ENCODE measurements at regions not wholly inside any gene's neighbourhood (a gene's known extent, or its start where the extent isn't known, plus 50 kb on each side); places are given as distances from the start of the nearest gene placed in this dataset.

GRCh38 chr10:46227936-46228562 lies 58.7 kb upstream of the ANTXRL start:
- Histone ChIP-seq H3K27ac (ENCODE audit: insufficient read depth, low read depth, low read length, poor library complexity, severe bottlenecking) (no peak overlapping the region), H3K4me1 (ENCODE audit: control insufficient read depth, insufficient read depth, low read length) (no peaks in the 10 kb centered on the region), H3K9me3 (ENCODE audit: control insufficient read depth, low read length) (no peaks in the 10 kb centered on the region), H3K4me3 (ENCODE audit: insufficient read depth, low read depth, low read length) (no peak overlapping the region), H3K27me3 (ENCODE audit: control insufficient read depth, insufficient read depth, low read length, poor library complexity, severe bottlenecking) (no peaks in the 10 kb centered on the region), H3K36me3 (ENCODE audit: control insufficient read depth, insufficient read depth, low read length) (no peaks in the 10 kb centered on the region)
- WGBS, 2 experiments: 64 to 70% methylated on average over 6 of the region's 6 CpGs

DNA sequence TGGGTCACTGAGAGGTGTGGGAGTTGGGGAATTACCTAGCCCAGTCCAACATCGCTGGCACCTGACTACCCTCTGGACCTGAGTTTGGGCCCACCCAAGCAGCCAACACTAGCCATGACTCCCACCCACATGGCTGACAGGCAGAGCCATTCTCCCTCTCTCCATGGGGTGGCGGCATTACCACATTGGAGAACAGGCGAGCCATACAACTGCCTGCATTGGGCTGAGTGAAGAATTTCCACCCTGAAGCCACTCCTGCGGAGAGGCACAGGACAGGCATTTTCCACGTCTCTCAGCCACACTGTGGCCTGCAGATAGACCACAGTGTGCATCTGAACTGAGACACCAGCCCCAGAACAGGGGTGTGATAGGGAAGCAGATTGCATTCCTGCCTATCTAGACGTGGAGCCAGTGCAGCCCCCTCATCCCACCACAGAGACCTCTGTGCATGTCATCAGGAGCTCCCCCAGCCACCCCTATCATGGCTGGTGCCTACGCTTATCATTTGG lies 58.2 kb upstream of the ANTXRL start:
- no peaks in the 10 kb centered on the region for H3K4me1 ChIP-seq (ENCODE audit: control insufficient read depth, insufficient read depth, low read length)
- H3K27me3 ChIP-seq (ENCODE audit: control insufficient read depth, insufficient read depth, low read length, poor library complexity, severe bottlenecking): no peaks in the 10 kb centered on the region
- H3K9me3 ChIP-seq (ENCODE audit: control insufficient read depth, low read length): no peaks in the 10 kb centered on the region
- 25 to 32% methylated on average over 7 of the region's 7 CpGs for WGBS, 2 experiments
- H3K27ac ChIP-seq (ENCODE audit: insufficient read depth, low read depth, low read length, poor library complexity, severe bottlenecking): no peak overlapping the region
- H3K36me3 ChIP-seq (ENCODE audit: control insufficient read depth, insufficient read depth, low read length): no peaks in the 10 kb centered on the region
- no peak overlapping the region for H3K4me3 ChIP-seq (ENCODE audit: insufficient read depth, low read depth, low read length)

GRCh38 chr10:46229144-46229563 lies 57.6 kb upstream of the ANTXRL start:
- H3K4me3 ChIP-seq (ENCODE audit: insufficient read depth, low read depth, low read length): no peak overlapping the region
- no peaks in the 10 kb centered on the region for H3K36me3 ChIP-seq (ENCODE audit: control insufficient read depth, insufficient read depth, low read length)
- H3K4me1 ChIP-seq (ENCODE audit: control insufficient read depth, insufficient read depth, low read length): no peaks in the 10 kb centered on the region
- no peak overlapping the region for H3K27ac ChIP-seq (ENCODE audit: insufficient read depth, low read depth, low read length, poor library complexity, severe bottlenecking)
- no peaks in the 10 kb centered on the region for H3K27me3 ChIP-seq (ENCODE audit: control insufficient read depth, insufficient read depth, low read length, poor library complexity, severe bottlenecking)
- 30 to 41% methylated on average over 2 to 3 of the region's 3 CpGs for WGBS, 2 experiments
- no peaks in the 10 kb centered on the region for H3K9me3 ChIP-seq (ENCODE audit: control insufficient read depth, low read length)

DNA sequence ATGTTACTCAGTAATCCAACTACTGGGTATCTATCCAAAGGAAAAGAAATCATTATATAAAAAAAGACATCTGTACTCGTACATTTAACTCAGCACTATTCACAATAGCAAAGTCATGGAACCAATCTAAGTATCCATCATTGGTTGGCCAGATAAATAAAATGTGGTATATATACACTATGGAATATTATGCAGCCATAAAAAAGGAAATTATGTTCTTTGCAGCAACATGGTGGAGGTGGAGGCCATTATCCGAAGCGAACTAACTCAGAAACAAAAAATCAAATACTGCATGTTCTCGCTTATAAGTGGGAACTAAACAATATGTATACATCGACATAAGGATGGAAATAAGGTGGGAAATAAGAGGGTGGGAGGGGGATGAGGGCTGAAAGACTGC lies 56.2 kb upstream of the ANTXRL start:
- Histone ChIP-seq H3K4me3 (ENCODE audit: insufficient read depth, low read depth, low read length) (no peak overlapping the region), H3K27me3 (ENCODE audit: control insufficient read depth, insufficient read depth, low read length, poor library complexity, severe bottlenecking) (no peaks in the 10 kb centered on the region), H3K36me3 (ENCODE audit: control insufficient read depth, insufficient read depth, low read length) (no peaks in the 10 kb centered on the region), H3K27ac (ENCODE audit: insufficient read depth, low read depth, low read length, poor library complexity, severe bottlenecking) (no peak overlapping the region), H3K9me3 (ENCODE audit: control insufficient read depth, low read length) (no peaks in the 10 kb centered on the region), H3K4me1 (ENCODE audit: control insufficient read depth, insufficient read depth, low read length) (no peaks in the 10 kb centered on the region)
- WGBS, 2 experiments: 91 to 94% methylated on average over 4 to 5 of the region's 5 CpGs

DNA sequence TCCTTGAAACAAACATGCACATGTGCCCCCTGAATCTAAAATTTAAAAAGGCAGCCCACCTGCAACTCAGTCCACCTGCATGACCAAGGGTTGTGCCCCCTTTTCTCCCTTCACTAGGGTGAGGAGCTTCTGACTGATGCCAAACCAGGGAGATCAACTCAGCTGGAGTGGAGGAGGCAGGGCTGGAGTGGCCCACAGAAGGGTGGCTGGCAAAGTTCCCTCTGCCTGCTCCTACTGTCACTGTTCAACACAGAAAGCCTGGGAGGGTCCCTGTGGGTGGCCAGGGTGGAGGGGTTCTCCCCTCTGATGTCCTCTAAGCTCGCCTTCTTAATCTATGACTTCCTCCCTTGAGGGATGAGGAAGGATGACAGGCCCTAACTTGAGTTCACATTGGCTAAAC lies 55.7 kb upstream of the ANTXRL start:
- no peaks in the 10 kb centered on the region for H3K36me3 ChIP-seq (ENCODE audit: control insufficient read depth, insufficient read depth, low read length)
- H3K27ac ChIP-seq (ENCODE audit: insufficient read depth, low read depth, low read length, poor library complexity, severe bottlenecking): no peak overlapping the region
- no peaks in the 10 kb centered on the region for H3K27me3 ChIP-seq (ENCODE audit: control insufficient read depth, insufficient read depth, low read length, poor library complexity, severe bottlenecking)
- WGBS, 2 experiments: 85 to 91% methylated on average over 1 of the region's 1 CpG
- no peak overlapping the region for H3K4me3 ChIP-seq (ENCODE audit: insufficient read depth, low read depth, low read length)
- no peaks in the 10 kb centered on the region for H3K4me1 ChIP-seq (ENCODE audit: control insufficient read depth, insufficient read depth, low read length)
- H3K9me3 ChIP-seq (ENCODE audit: control insufficient read depth, low read length): no peaks in the 10 kb centered on the region

- no peak overlapping the region for H3K27ac ChIP-seq (ENCODE audit: insufficient read depth, low read depth, low read length, poor library complexity, severe bottlenecking)
- H3K27me3 ChIP-seq (ENCODE audit: control insufficient read depth, insufficient read depth, low read length, poor library complexity, severe bottlenecking): no peaks in the 10 kb centered on the region
- no peaks in the 10 kb centered on the region for H3K36me3 ChIP-seq (ENCODE audit: control insufficient read depth, insufficient read depth, low read length)
- H3K4me3 ChIP-seq (ENCODE audit: insufficient read depth, low read depth, low read length): no peak overlapping the region
- no peaks in the 10 kb centered on the region for H3K9me3 ChIP-seq (ENCODE audit: control insufficient read depth, low read length)
- H3K4me1 ChIP-seq (ENCODE audit: control insufficient read depth, insufficient read depth, low read length): no peaks in the 10 kb centered on the region
- whole genome bisulfite sequencing, 2 experiments: 95 to 96% methylated on average over 2 of the region's 2 CpGs
These were observed 54.7 kb upstream of the ANTXRL start for GRCh38 chr10:46232084-46232483.

DNA sequence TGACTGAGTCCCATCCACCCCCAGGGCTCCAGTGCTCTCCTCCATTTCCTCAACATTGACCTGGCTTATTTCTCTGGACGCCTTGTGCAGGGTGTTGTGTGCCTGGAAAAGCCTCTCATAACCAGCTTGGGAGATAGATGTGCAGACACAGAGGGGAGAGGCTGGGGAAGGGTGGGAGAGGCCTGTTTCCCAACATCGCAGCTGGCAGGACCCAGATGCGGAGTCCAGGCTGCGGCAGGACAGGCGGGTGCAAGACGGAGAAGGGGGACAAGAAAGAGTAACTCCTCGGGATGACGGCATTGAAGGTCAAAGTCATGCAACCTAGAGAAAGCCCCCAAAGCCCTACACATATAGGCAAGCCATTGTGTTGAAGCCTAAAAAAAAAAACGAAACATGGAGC lies 54.1 kb upstream of the ANTXRL start:
- no peaks in the 10 kb centered on the region for H3K9me3 ChIP-seq (ENCODE audit: control insufficient read depth, low read length)
- no peak overlapping the region for H3K4me3 ChIP-seq (ENCODE audit: insufficient read depth, low read depth, low read length)
- H3K27me3 ChIP-seq (ENCODE audit: control insufficient read depth, insufficient read depth, low read length, poor library complexity, severe bottlenecking): no peaks in the 10 kb centered on the region
- H3K27ac ChIP-seq (ENCODE audit: insufficient read depth, low read depth, low read length, poor library complexity, severe bottlenecking): no peak overlapping the region
- H3K4me1 ChIP-seq (ENCODE audit: control insufficient read depth, insufficient read depth, low read length): no peaks in the 10 kb centered on the region
- 88 to 89% methylated on average over 9 of the region's 9 CpGs for WGBS, 2 experiments
- H3K36me3 ChIP-seq (ENCODE audit: control insufficient read depth, insufficient read depth, low read length): no peaks in the 10 kb centered on the region

GRCh38 chr10:46233181-46233580 lies 53.6 kb upstream of the ANTXRL start:
- H3K4me3 ChIP-seq (ENCODE audit: insufficient read depth, low read depth, low read length): no peak overlapping the region
- no peaks in the 10 kb centered on the region for H3K36me3 ChIP-seq (ENCODE audit: control insufficient read depth, insufficient read depth, low read length)
- 88 to 94% methylated on average over 3 of the region's 3 CpGs for WGBS, 2 experiments
- H3K9me3 ChIP-seq (ENCODE audit: control insufficient read depth, low read length): no peaks in the 10 kb centered on the region
- H3K27ac ChIP-seq (ENCODE audit: insufficient read depth, low read depth, low read length, poor library complexity, severe bottlenecking): no peak overlapping the region
- H3K27me3 ChIP-seq (ENCODE audit: control insufficient read depth, insufficient read depth, low read length, poor library complexity, severe bottlenecking): no peaks in the 10 kb centered on the region
- H3K4me1 ChIP-seq (ENCODE audit: control insufficient read depth, insufficient read depth, low read length): no peaks in the 10 kb centered on the region

- Histone ChIP-seq H3K4me3 (ENCODE audit: insufficient read depth, low read depth, low read length) (no peak overlapping the region), H3K4me1 (ENCODE audit: control insufficient read depth, insufficient read depth, low read length) (no peaks in the 10 kb centered on the region), H3K27ac (ENCODE audit: insufficient read depth, low read depth, low read length, poor library complexity, severe bottlenecking) (no peak overlapping the region), H3K36me3 (ENCODE audit: control insufficient read depth, insufficient read depth, low read length) (no peaks in the 10 kb centered on the region), H3K27me3 (ENCODE audit: control insufficient read depth, insufficient read depth, low read length, poor library complexity, severe bottlenecking) (no peaks in the 10 kb centered on the region), H3K9me3 (ENCODE audit: control insufficient read depth, low read length) (no peaks in the 10 kb centered on the region)
- 81 to 90% methylated on average over 3 of the region's 3 CpGs for WGBS, 2 experiments
These were observed 52.8 kb upstream of the ANTXRL start for GRCh38 chr10:46234026-46234425.

- Histone ChIP-seq H3K4me1 (ENCODE audit: control insufficient read depth, insufficient read depth, low read length) (no peaks in the 10 kb centered on the region), H3K27me3 (ENCODE audit: control insufficient read depth, insufficient read depth, low read length, poor library complexity, severe bottlenecking) (no peaks in the 10 kb centered on the region), H3K4me3 (ENCODE audit: insufficient read depth, low read depth, low read length) (no peak overlapping the region), H3K36me3 (ENCODE audit: control insufficient read depth, insufficient read depth, low read length) (no peaks in the 10 kb centered on the region), H3K9me3 (ENCODE audit: control insufficient read depth, low read length) (no peaks in the 10 kb centered on the region), H3K27ac (ENCODE audit: insufficient read depth, low read depth, low read length, poor library complexity, severe bottlenecking) (no peak overlapping the region)
- whole genome bisulfite sequencing, 2 experiments: 86 to 89% methylated on average over 10 of the region's 10 CpGs
These were observed 52.3 kb upstream of the ANTXRL start for GRCh38 chr10:46234431-46235060.

Measured in ectodermal cell (in vitro differentiated cells).